AG10803 (cell line): ENCODE measurements at regions not wholly inside any gene's neighbourhood (a gene's known extent, or its start where the extent isn't known, plus 50 kb on each side); places are given as distances from the start of the nearest gene placed in this dataset.

Experiments used
- DNase-seq: peaks from one replicate; pipeline ENCODE4 v3.0.0; 2010; ENCODE audit warnings: low read depth
- H3K4me3 ChIP-seq: 2 replicates; pipeline ENCODE4 v1.5.1; 2011; ENCODE audit warnings: mild to moderate bottlenecking, low read length, control low read depth
- CTCF ChIP-seq: conservative IDR thresholded peaks from 2 replicates; pipeline ENCODE4 v1.5.1; 2011; ENCODE audit warnings: mild to moderate bottlenecking, low read length, control low read depth, inconsistent platforms

GRCh38 chr16:48932216-48932855 is 322.4 kb upstream of the N4BP1 start:
- TF ChIP-seq CTCF, result no peak
- no peak overlapping the region for H3K4me3 ChIP-seq
- DNase-seq, result no peak

- no peak for TF ChIP-seq CTCF
- DNase-seq, result no peak
Measured at GRCh38 chr16:48930951-48931553, 321.1 kb upstream of the N4BP1 start.

GRCh38 chr16:48919791-48920190 is 309.8 kb upstream of the N4BP1 start:
- no peak for DNase-seq
- no peak for TF ChIP-seq CTCF
- H3K4me3 ChIP-seq, result no peak overlapping the region

More at GRCh38 chr16:48930951-48931553, 321.1 kb upstream of the N4BP1 start:
- H3K4me3 ChIP-seq, result no peak overlapping the region

GRCh38 chr16:48918520-48919258 is 308.7 kb upstream of the N4BP1 start:
- H3K4me3 ChIP-seq, result no peak overlapping the region
- DNase-seq, result no peak
- no peak for TF ChIP-seq CTCF

GRCh38 chr16:48916566-48916965 is 306.6 kb upstream of the N4BP1 start:
- no peak for TF ChIP-seq CTCF
- H3K4me3 ChIP-seq, result no peak overlapping the region
- no peak for DNase-seq

- no peak for TF ChIP-seq CTCF
- no peak for DNase-seq
- H3K4me3 ChIP-seq, result no peak overlapping the region
Measured at GRCh38 chr16:48914070-48914469, 304.1 kb upstream of the N4BP1 start.

- no peak overlapping the region for H3K4me3 ChIP-seq
- no peak for DNase-seq
- no peak for TF ChIP-seq CTCF
Measured at GRCh38 chr16:48913384-48913783, 303.4 kb upstream of the N4BP1 start.
